GM12878 (cell line): ENCODE measurements at regions not wholly inside any gene's neighbourhood (a gene's known extent, or its start where the extent isn't known, plus 50 kb on each side); places are given as distances from the start of the nearest gene placed in this dataset.

Experiments used
- ATAC-seq: fragments of 200-7000 bp; cut with Tn5 transposase; 3 replicates; pipeline ENCODE4 v1.9.1; 2020; ENCODE audit warnings: mild to moderate bottlenecking, moderate library complexity
- BruUV-seq: library from RNA; stranded (reverse); fragments of 400-500 nt; replicated peaks from 2 replicates; lab custom pipeline; 2021; lab: Mats Ljungman, UMichigan
- CTCF ChIA-PET: fragments of 300-600 bp; sonication (Branson Sonifier 250); formaldehyde crosslinking; extraction: SDS; loops from one replicate; lab custom pipeline; 2021; ENCODE audit warnings: inconsistent platforms; lab: Yijun Ruan, JAX
- POLR2A ChIA-PET: fragments of 350-600 bp; formaldehyde crosslinking; extraction: SDS; loops from one replicate; lab custom pipeline; 2021; ENCODE audit warnings: inconsistent platforms; lab: Charles Lee
- RAD21 ChIA-PET: fragments of 300-600 bp; sonication (Branson Sonifier 250); formaldehyde crosslinking; loops from one replicate; lab custom pipeline; 2023; ENCODE audit warnings: antibody characterized with exemption; ENCODE audit not compliant: unreplicated experiment; lab: Charles Lee
- SMC1A ChIA-PET: fragments of 300-600 bp; sonication (Branson Sonifier 250); formaldehyde crosslinking; loops from one replicate; lab custom pipeline; 2023; ENCODE audit not compliant: unreplicated experiment, uncharacterized antibody; lab: Charles Lee
- DNase-seq: peaks from one replicate; pipeline ENCODE4 v3.0.0-alpha.2; 2011; ENCODE audit warnings: low read depth, low spot score
- FAIRE-seq: peaks from 3 replicates; lab custom pipeline; 2011; peaks lifted over from hg19 to GRCh38; lab: Jason Lieb, UNC
- H2AFZ ChIP-seq: 2 replicates; pipeline ENCODE4 v1.6.0; 2011; ENCODE audit warnings: low read depth, low read length, control low read depth; ENCODE audit not compliant: control insufficient read depth
- H3K27ac ChIP-seq: 2 replicates; pipeline ENCODE4 v1.5.1; 2011; ENCODE audit warnings: control low read depth; ENCODE audit not compliant: control insufficient read depth, insufficient read depth
- H3K27me3 ChIP-seq, 2 experiments: replicated peaks in 1 of 2; 2 replicates each; pipeline versions ENCODE4 v1.6.0 to v1.6.1; 2011; ENCODE audit warnings: low read length in 1 of 2; ENCODE audit not compliant: control insufficient read depth in 2 of 2, insufficient read depth in 2 of 2
- H3K36me3 ChIP-seq, 2 experiments: 2 replicates each; pipeline ENCODE4 v1.5.1; 2011; ENCODE audit warnings: low read length in 1 of 2; ENCODE audit not compliant: control insufficient read depth in 2 of 2, insufficient read depth in 2 of 2
- H3K4me1 ChIP-seq: 2 replicates; pipeline ENCODE4 v1.6.1; 2011; ENCODE audit warnings: mild to moderate bottlenecking, low read length, moderate library complexity, mixed read lengths; ENCODE audit not compliant: control insufficient read depth, insufficient read depth
- H3K4me2 ChIP-seq: 2 replicates; pipeline ENCODE4 v1.6.0; 2011; ENCODE audit warnings: control low read depth; ENCODE audit not compliant: control insufficient read depth, insufficient read depth
- H3K4me3 ChIP-seq: fragments of 200-600 bp; sonication (generic); 2 replicates; pipeline ENCODE4 v1.5.1; 2016
- H3K79me2 ChIP-seq: 2 replicates; pipeline ENCODE4 v1.6.0; 2011; ENCODE audit warnings: low read length; ENCODE audit not compliant: control insufficient read depth, insufficient read depth
- H3K9ac ChIP-seq: 2 replicates; pipeline ENCODE4 v1.8.0; 2011; ENCODE audit warnings: low read length, control low read depth, mixed read lengths; ENCODE audit not compliant: control insufficient read depth, insufficient read depth
- H3K9me3 ChIP-seq: replicated peaks from 3 replicates; pipeline ENCODE4 v1.5.1; 2011; ENCODE audit warnings: mild to moderate bottlenecking, low read length; ENCODE audit not compliant: control insufficient read depth, insufficient read depth
- H4K20me1 ChIP-seq: 2 replicates; pipeline ENCODE4 v1.6.0; 2011; ENCODE audit not compliant: control insufficient read depth, insufficient read depth
- ATF7 ChIP-seq: fragments of 450-650 bp; IDR thresholded peaks from 2 replicates; pipeline ENCODE4 v1.6.1; 2016; ENCODE audit warnings: low read depth, mild to moderate bottlenecking
- BHLHE40 ChIP-seq, 2 experiments: fragments of 450-650 bp in 1 of 2; IDR thresholded peaks; 2 replicates each; pipeline ENCODE4 v1.6.1; 2011 to 2017; ENCODE audit warnings: low read depth in 2 of 2, borderline replicate concordance in 1 of 2, improper control_type of control experiment in 1 of 2, low read length in 1 of 2, mild to moderate bottlenecking in 1 of 2
- BMI1 ChIP-seq: fragments of 450-650 bp; IDR thresholded peaks from 2 replicates; pipeline ENCODE4 v1.6.1; 2016; ENCODE audit warnings: mild to moderate bottlenecking, moderate library complexity, borderline replicate concordance
- CHD1 ChIP-seq: IDR thresholded peaks from 2 replicates; pipeline ENCODE4 v1.6.1; 2012; ENCODE audit warnings: low read depth, low read length, improper control_type of control experiment
- GABPA ChIP-seq: IDR thresholded peaks from 2 replicates; pipeline ENCODE4 v1.6.1; 2014; ENCODE audit warnings: antibody characterized with exemption, low read depth, mild to moderate bottlenecking, inconsistent platforms
- IKZF2 ChIP-seq, 2 experiments: fragments of 450-650 bp; IDR thresholded peaks; 2 replicates each; pipeline ENCODE4 v1.6.1; 2017; ENCODE audit warnings: mild to moderate bottlenecking in 2 of 2, moderate library complexity in 2 of 2
- NFYA ChIP-seq: IDR thresholded peaks from 2 replicates; pipeline ENCODE4 v1.6.1; 2011; ENCODE audit warnings: low read depth, mild to moderate bottlenecking, low read length, improper control_type of control experiment, borderline replicate concordance
- NR2F1 ChIP-seq: fragments of 450-650 bp; conservative IDR thresholded peaks from 2 replicates; pipeline ENCODE4 v1.6.1; 2017; ENCODE audit warnings: mild to moderate bottlenecking
- RAD51 ChIP-seq: fragments of 450-650 bp; IDR thresholded peaks from 2 replicates; pipeline ENCODE4 v1.6.1; 2016; ENCODE audit warnings: moderate library complexity, mild to moderate bottlenecking, inconsistent platforms
- RB1 ChIP-seq: fragments of 450-650 bp; formaldehyde crosslinking; IDR thresholded peaks from 2 replicates; pipeline ENCODE4 v1.6.1; 2017; ENCODE audit warnings: mild to moderate bottlenecking, borderline replicate concordance
- RCOR1 ChIP-seq: conservative IDR thresholded peaks from 2 replicates; pipeline ENCODE4 v1.6.1; 2012; ENCODE audit warnings: low read depth, low read length, improper control_type of control experiment
- RUNX3 ChIP-seq: IDR thresholded peaks from 2 replicates; pipeline ENCODE4 v1.6.1; 2012; ENCODE audit warnings: low read length, inconsistent platforms
- SIN3A ChIP-seq: IDR thresholded peaks from 2 replicates; pipeline ENCODE4 v1.6.1; 2012; ENCODE audit warnings: low read depth, low read length, improper control_type of control experiment
- SREBF2 ChIP-seq: IDR thresholded peaks from 2 replicates; pipeline ENCODE4 v1.6.1; 2012; ENCODE audit warnings: mild to moderate bottlenecking, low read length
- ZBED1 ChIP-seq: IDR thresholded peaks from 2 replicates; pipeline ENCODE4 v1.6.1; 2016; ENCODE audit warnings: borderline replicate concordance
- WGBS: methylation state at CpG from one replicate; pipeline ENCODE4 v1.1.6; 2016; ENCODE audit warnings: low lambda C conversion rate; ENCODE audit not compliant: insufficient replicate concordance, insufficient coverage; ENCODE audit errors: missing lambda C conversion rate; 5-methylcytosine and 5-hydroxymethylcytosine counted together
- in situ Hi-C: fragments of 300-500 bp; cut with MboI; formaldehyde crosslinking; loops from 9 replicates; pipeline ENCODE4 v1.14.3; 2018; ENCODE audit warnings: mixed read lengths
- intact Hi-C: fragments of 100-400 bp; cut with micrococcal nuclease; formaldehyde crosslinking; loops from one replicate; pipeline ENCODE4 v1.14.2; 2022; ENCODE audit not compliant: unreplicated experiment

DNA sequence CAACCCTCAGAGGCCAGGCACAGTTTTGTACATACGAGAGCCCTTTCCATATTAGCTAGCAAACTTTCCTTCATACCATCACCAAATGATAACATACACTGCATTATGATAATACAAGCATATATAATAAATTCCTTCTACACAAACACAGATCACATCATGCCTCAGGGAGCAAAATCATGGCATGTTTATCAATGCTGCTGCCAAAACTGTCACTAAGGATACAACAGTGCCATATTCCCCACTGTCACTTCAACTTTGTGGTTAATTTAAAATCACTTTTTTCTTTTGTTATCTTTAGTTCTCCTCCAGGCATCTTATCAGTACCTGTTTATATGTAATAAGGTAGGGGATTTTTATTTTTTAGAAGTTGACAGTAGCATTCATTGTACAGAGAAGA lies 196.3 kb downstream of the EPM2A start:
- no peaks in the 10 kb centered on the region for H3K4me1 ChIP-seq
- H3K4me3 ChIP-seq, result no peak overlapping the region
- TF ChIP-seq CHD1, result no peak
- no peak for TF ChIP-seq SIN3A
- no peak for TF ChIP-seq IKZF2 (IDR thresholded peaks at IDR 0.05)
- no peak for TF ChIP-seq NFYA
- TF ChIP-seq ATF7, result no peak
- TF ChIP-seq BHLHE40 (IDR thresholded peaks at IDR 0.05; ENCODE audit: borderline replicate concordance in 1 of 2, low read depth in 2 of 2, low read length in 1 of 2), result no peak
- no peak for TF ChIP-seq SREBF2
- no peak for TF ChIP-seq RAD51
- TF ChIP-seq GABPA, result no peak
- no peak for TF ChIP-seq RB1
- TF ChIP-seq NR2F1, result no peak
- TF ChIP-seq RCOR1, result no peak
- no peak for TF ChIP-seq RUNX3
- TF ChIP-seq ZBED1, result no peak
- TF ChIP-seq BMI1, result no peak
- H3K27ac ChIP-seq, result no peak overlapping the region
- intact Hi-C loops (no loop called here), in situ Hi-C loops (no loop called here)
- FAIRE-seq (no peak), DNase-seq (no peak), ATAC-seq (no peak)
- ChIA-PET POLR2A (no interaction called here), SMC1A (no interaction called here), CTCF (interaction anchor here (0.7 kb wide), 1 partner anchor 10 kb away, joined by 3 read pairs; no protein-coding TSS in a partner anchor), RAD21 (no interaction called here)
- no peaks in the 10 kb centered on the region for H3K36me3 ChIP-seq
- no peaks in the 10 kb centered on the region for H3K27me3 ChIP-seq
- no TSS peak for BruUV-seq
- no peaks in the 10 kb centered on the region for H3K79me2 ChIP-seq
- WGBS, result 0% methylated on average over 1 of the region's 1 CpG
- H3K9ac ChIP-seq, result no peak overlapping the region
- H3K9me3 ChIP-seq, result no peaks in the 10 kb centered on the region
- no peak overlapping the region for H2AFZ ChIP-seq
- H4K20me1 ChIP-seq, result no peaks in the 10 kb centered on the region
- H3K4me2 ChIP-seq, result no peak overlapping the region
